B cell (primary cell): ENCODE measurements at regions not wholly inside any gene's neighbourhood (a gene's known extent, or its start where the extent isn't known, plus 50 kb on each side); places are given as distances from the start of the nearest gene placed in this dataset.

Source experiments
- ATAC-seq: fragments of 200-7000 bp; cut with Tn5 transposase; one replicate; pipeline ENCODE4 v1.10.0; 2021; ENCODE audit warnings: low read depth, mild to moderate bottlenecking, moderate number of reproducible peaks, moderate library complexity
- CTCF ChIA-PET: fragments of 350-600 bp; sonication (Branson Sonifier 250); formaldehyde crosslinking; loops from one replicate; lab custom pipeline; 2021; ENCODE audit warnings: antibody characterized with exemption, inconsistent platforms; lab: Charles Lee
- POLR2A ChIA-PET: fragments of 350-600 bp; sonication (Branson Sonifier 250); formaldehyde crosslinking; loops from one replicate; lab custom pipeline; 2021; ENCODE audit warnings: antibody characterized with exemption; lab: Charles Lee
- DNase-seq: peaks from one replicate; pipeline ENCODE4 v3.0.0; 2013
- H2AFZ ChIP-seq: 2 replicates; pipeline ENCODE4 v1.6.1; 2012; ENCODE audit warnings: mild to moderate bottlenecking, low read depth, low read length; ENCODE audit not compliant: insufficient read depth, poor library complexity, severe bottlenecking
- H3K27ac ChIP-seq, 2 donors: 1 replicate in 1 of 2; 2 replicates in 1 of 2; pipeline ENCODE4 v1.5.1; 2012 to 2013; ENCODE audit warnings: low read length in 2 of 2, mild to moderate bottlenecking in 2 of 2, moderate library complexity in 1 of 2
- H3K27me3 ChIP-seq, 4 experiments: fragments of 200-600 bp in 1 of 4; sonication (generic) in 1 of 4; replicated peaks in 1 of 4; 1 replicate in 2 of 4; 2 replicates in 2 of 4; pipeline versions ENCODE4 v1.6.1 to v1.7.0; 2013 to 2016; ENCODE audit warnings: low read length in 3 of 4, mild to moderate bottlenecking in 2 of 4, mixed read lengths in 1 of 4, moderate library complexity in 1 of 4; ENCODE audit not compliant: insufficient read depth in 4 of 4, control insufficient read depth in 3 of 4; ENCODE audit errors: control extremely low read depth in 1 of 4
- H3K36me3 ChIP-seq, 2 experiments: replicated peaks in 1 of 2; 1 replicate in 1 of 2; 2 replicates in 1 of 2; pipeline versions ENCODE4 v1.6.1 to v1.7.1; 2013; ENCODE audit warnings: low read length in 1 of 2; ENCODE audit not compliant: insufficient read depth in 2 of 2, control insufficient read depth in 1 of 2; ENCODE audit errors: control extremely low read depth in 1 of 2, extremely low read depth in 1 of 2
- H3K4me1 ChIP-seq, 2 donors: fragments of 200-600 bp in 1 of 2; sonication (generic) in 1 of 2; 1 replicate in 1 of 2; 2 replicates in 1 of 2; pipeline versions ENCODE4 v1.5.1 to v1.6.1; 2013 to 2017; ENCODE audit warnings: low read length in 2 of 2; ENCODE audit not compliant: control insufficient read depth in 2 of 2, insufficient read depth in 2 of 2
- H3K4me2 ChIP-seq: replicated peaks from 2 replicates; pipeline ENCODE3; 2012; ENCODE audit warnings: mild to moderate bottlenecking, low read depth, low read length; ENCODE audit not compliant: poor library complexity, severe bottlenecking
- H3K4me3 ChIP-seq, 5 experiments: fragments of 200-600 bp in 1 of 5; sonication (generic) in 1 of 5; 1 replicate in 3 of 5; 2 replicates in 2 of 5; pipeline versions ENCODE4 v1.5.1 to v1.7.0; 2011 to 2016; ENCODE audit warnings: low read length in 4 of 5, mild to moderate bottlenecking in 4 of 5, low read depth in 2 of 5, control low read depth in 1 of 5, moderate library complexity in 1 of 5; ENCODE audit not compliant: insufficient read depth in 1 of 5; ENCODE audit errors: control extremely low read depth in 1 of 5, extremely low read depth in 1 of 5
- H3K79me2 ChIP-seq: fragments of 200-600 bp; sonication (generic); one replicate; pipeline ENCODE4 v1.6.0; 2016; ENCODE audit warnings: low read length; ENCODE audit not compliant: control insufficient read depth, insufficient read depth
- H3K9ac ChIP-seq: fragments of 200-600 bp; sonication (generic); 2 replicates; pipeline ENCODE4 v1.6.1; 2017; ENCODE audit warnings: mild to moderate bottlenecking, low read length, moderate library complexity
- H3K9me3 ChIP-seq, 3 donors: one replicate each; pipeline versions ENCODE4 v1.6.1 to v1.7.1; 2013; ENCODE audit warnings: low read length in 2 of 3; ENCODE audit not compliant: control insufficient read depth in 2 of 3, insufficient read depth in 1 of 3; ENCODE audit errors: control extremely low read depth in 1 of 3
- H4K20me1 ChIP-seq: 2 replicates; pipeline ENCODE4 v1.6.0; 2012; ENCODE audit warnings: mild to moderate bottlenecking, low read length; ENCODE audit not compliant: insufficient read depth, control insufficient read depth, poor library complexity, severe bottlenecking
- H3K27ac Mint-ChIP-seq: one replicate; pipeline ENCODE4 v1.8.0; 2021; ENCODE audit warnings: mixed read lengths
- H3K27me3 Mint-ChIP-seq: one replicate; pipeline ENCODE4 v1.8.0; 2021; ENCODE audit warnings: mixed read lengths
- H3K4me1 Mint-ChIP-seq: one replicate; pipeline ENCODE4 v1.8.0; 2021; ENCODE audit warnings: mixed read lengths
- H3K4me3 Mint-ChIP-seq: one replicate; pipeline ENCODE4 v1.8.0; 2021; ENCODE audit warnings: mixed read lengths
- H3K9me3 Mint-ChIP-seq: one replicate; pipeline ENCODE4 v1.8.0; 2022; ENCODE audit warnings: mixed read lengths; ENCODE audit not compliant: insufficient read depth
- CTCF ChIP-seq: fragments of 200-600 bp; IDR thresholded peaks from one replicate; pipeline ENCODE4 v1.8.0; 2022; ENCODE audit warnings: antibody characterized with exemption, mild to moderate bottlenecking
- EZH2 ChIP-seq: IDR thresholded peaks from 2 replicates; pipeline ENCODE4 v1.6.1; 2012; ENCODE audit warnings: borderline replicate concordance, low read depth, mild to moderate bottlenecking, moderate library complexity, low read length; ENCODE audit not compliant: insufficient read depth, poor library complexity, severe bottlenecking
- WGBS: methylation state at CpG from one replicate; pipeline ENCODE4 v1.1.5; 2013; ENCODE audit warnings: missing lambda C conversion rate; ENCODE audit not compliant: insufficient coverage; 5-methylcytosine and 5-hydroxymethylcytosine counted together
- intact Hi-C: fragments of 100-400 bp; cut with micrococcal nuclease; formaldehyde crosslinking; loops from one replicate; pipeline ENCODE4 v1.10.0; 2022

- TF ChIP-seq CTCF (no peak), EZH2 (no peak)
- Histone ChIP-seq H3K27me3 (peaks cover 0 to 4% (median 0%) of the 10 kb centered on the region in 4 experiments), H3K9me3 (no peaks in the 10 kb centered on the region), H3K36me3 (no peaks in the 10 kb centered on the region), H3K27ac (no peak overlapping the region), H3K4me2 (no peak overlapping the region), H3K4me3 (no peak overlapping the region), H3K79me2 (no peaks in the 10 kb centered on the region), H4K20me1 (no peaks in the 10 kb centered on the region), H3K9ac (no peak overlapping the region), H2AFZ (no peak overlapping the region), H3K4me1 (no peaks in the 10 kb centered on the region)
- Mint-ChIP-seq H3K27ac (no peak overlapping the region), H3K9me3 (peaks cover 3% of the 10 kb centered on the region), H3K27me3 (no peaks in the 10 kb centered on the region), H3K4me1 (no peaks in the 10 kb centered on the region), H3K4me3 (no peak overlapping the region)
- no peak for DNase-seq
- POLR2A ChIA-PET = no interaction called here
- CTCF ChIA-PET = interaction anchor here (1.2 to 1.6 kb wide), 2 partner anchors 10 to 406 kb away, joined by 3 read pairs; no protein-coding TSS in a partner anchor
- intact Hi-C loops = no loop called here
- 88% methylated on average over 3 of the region's 14 CpGs for WGBS
- no peak for ATAC-seq
Measured at GRCh38 chr5:34490506-34491250, 165.4 kb upstream of the RAI14 start.

GRCh38 chr5:34491251-34491620, 164.9 kb upstream of the RAI14 start:
- Histone ChIP-seq H3K79me2 (no peaks in the 10 kb centered on the region), H3K9me3 (no peaks in the 10 kb centered on the region), H3K4me2 (no peak overlapping the region), H3K27ac (no peak overlapping the region), H3K27me3 (peaks cover 0 to 1% (median 0%) of the 10 kb centered on the region in 4 experiments), H4K20me1 (no peaks in the 10 kb centered on the region), H3K9ac (no peak overlapping the region), H3K36me3 (no peaks in the 10 kb centered on the region), H2AFZ (no peak overlapping the region), H3K4me3 (no peak overlapping the region), H3K4me1 (no peaks in the 10 kb centered on the region)
- DNase-seq (no peak), ATAC-seq (no peak)
- H3K27me3 Mint-ChIP-seq = no peaks in the 10 kb centered on the region
- POLR2A ChIA-PET = no interaction called here
- 93% methylated on average over 6 of the region's 6 CpGs for WGBS
- H3K9me3 Mint-ChIP-seq = peaks cover 3% of the 10 kb centered on the region
- H3K4me3 Mint-ChIP-seq = no peak overlapping the region
- intact Hi-C loops = no loop called here
- no peak for TF ChIP-seq CTCF
- TF ChIP-seq EZH2 = no peak
- H3K27ac Mint-ChIP-seq = no peak overlapping the region
- H3K4me1 Mint-ChIP-seq = no peaks in the 10 kb centered on the region
- CTCF ChIA-PET = interaction anchor here (1.2 to 1.6 kb wide), 2 partner anchors 9 to 405 kb away, joined by 3 read pairs; no protein-coding TSS in a partner anchor
